Panc1 (cell line): ENCODE measurements at regions not wholly inside any gene's neighbourhood (a gene's known extent, or its start where the extent isn't known, plus 50 kb on each side); places are given as distances from the start of the nearest gene placed in this dataset.

Experiments used
- ATAC-seq: fragments of 200-7000 bp; cut with Tn5 transposase; 2 replicates; pipeline ENCODE4 v1.9.1; 2020; ENCODE audit warnings: mild to moderate bottlenecking, moderate library complexity
- BruUV-seq: library from RNA; stranded (reverse); fragments of 400-500 nt; replicated peaks from 2 replicates; lab custom pipeline; 2021; lab: Mats Ljungman, UMichigan
- CTCF ChIA-PET: fragments of 300-600 bp; sonication (Branson Sonifier 250); formaldehyde crosslinking; loops from one replicate; lab custom pipeline; 2022; ENCODE audit warnings: antibody characterized with exemption; lab: Charles Lee
- POLR2A ChIA-PET: fragments of 300-600 bp; sonication (Branson Sonifier 250); formaldehyde crosslinking; loops from one replicate; lab custom pipeline; 2022; ENCODE audit warnings: antibody characterized with exemption; lab: Charles Lee
- DNase-seq: peaks from one replicate; pipeline ENCODE4 v3.0.0-alpha.2; 2010; ENCODE audit warnings: low read depth, low spot score
- H3K27ac ChIP-seq: 2 replicates; pipeline ENCODE4 v1.5.1; 2011; ENCODE audit warnings: mild to moderate bottlenecking, low read length, inconsistent platforms
- H3K27me3 ChIP-seq: fragments of 200-500 bp; sonication (Bioruptor generic); 2 replicates; pipeline ENCODE4 v1.6.0; 2014; ENCODE audit warnings: low read length, inconsistent platforms; ENCODE audit not compliant: control insufficient read depth, insufficient read depth
- H3K36me3 ChIP-seq: fragments of 200-500 bp; sonication (Bioruptor generic); 2 replicates; pipeline ENCODE4 v1.5.1; 2014; ENCODE audit warnings: inconsistent platforms, mild to moderate bottlenecking, low read length, moderate library complexity; ENCODE audit not compliant: control insufficient read depth, insufficient read depth
- H3K4me1 ChIP-seq: 2 replicates; pipeline ENCODE4 v1.5.1; 2011; ENCODE audit warnings: inconsistent platforms, mild to moderate bottlenecking, low read length, moderate library complexity; ENCODE audit not compliant: control insufficient read depth, insufficient read depth
- H3K4me3 ChIP-seq, 2 experiments: 2 replicates each; pipeline ENCODE4 v1.5.1; 2011 to 2012; ENCODE audit warnings: low read depth in 2 of 2, low read length in 2 of 2, mild to moderate bottlenecking in 2 of 2, inconsistent platforms in 1 of 2, moderate library complexity in 1 of 2
- H3K9me3 ChIP-seq: fragments of 200-500 bp; sonication (Bioruptor generic); 2 replicates; pipeline ENCODE4 v1.5.1; 2014; ENCODE audit warnings: low read depth, mild to moderate bottlenecking, inconsistent platforms, low read length, moderate library complexity; ENCODE audit not compliant: control insufficient read depth, insufficient read depth
- POLR2AphosphoS5 ChIP-seq: IDR thresholded peaks from 2 replicates; pipeline ENCODE4 v1.6.1; 2012; ENCODE audit warnings: mild to moderate bottlenecking, low read depth, low read length, moderate library complexity
- SIN3A ChIP-seq: IDR thresholded peaks from 2 replicates; pipeline ENCODE4 v1.6.1; 2012; ENCODE audit warnings: low read depth, mild to moderate bottlenecking, low read length, moderate library complexity, borderline replicate concordance; ENCODE audit not compliant: insufficient read depth
- TCF7L2 ChIP-seq: IDR thresholded peaks from 2 replicates; pipeline ENCODE4 v1.6.1; 2011; ENCODE audit warnings: mild to moderate bottlenecking, low read depth, low read length, inconsistent platforms
- in situ Hi-C: cut with HindIII; loops from 2 replicates; pipeline ENCODE4 v1.10.0; 2016; ENCODE audit warnings: low sequenced_read_pairs, low pct_unique_long_range_greater_than_20kb
- intact Hi-C: fragments of 100-400 bp; cut with micrococcal nuclease; formaldehyde crosslinking; loops from one replicate; pipeline ENCODE4 v1.10.0; 2022; ENCODE audit not compliant: unreplicated experiment
- TF ChIP-seq, protein P1 (sequence below), 2 experiments: IDR thresholded peaks; 2 replicates each; pipeline ENCODE4 v1.6.1; 2011 to 2012; ENCODE audit warnings: low read depth in 2 of 2, control low read depth in 1 of 2, low read length in 1 of 2, mild to moderate bottlenecking in 1 of 2, moderate library complexity in 1 of 2; ENCODE audit not compliant: insufficient read depth in 1 of 2
- TF ChIP-seq, protein P2 (sequence below): fragments of 450-650 bp; IDR thresholded peaks from 2 replicates; pipeline ENCODE4 v1.5.1; 2017; ENCODE audit warnings: mild to moderate bottlenecking

DNA sequence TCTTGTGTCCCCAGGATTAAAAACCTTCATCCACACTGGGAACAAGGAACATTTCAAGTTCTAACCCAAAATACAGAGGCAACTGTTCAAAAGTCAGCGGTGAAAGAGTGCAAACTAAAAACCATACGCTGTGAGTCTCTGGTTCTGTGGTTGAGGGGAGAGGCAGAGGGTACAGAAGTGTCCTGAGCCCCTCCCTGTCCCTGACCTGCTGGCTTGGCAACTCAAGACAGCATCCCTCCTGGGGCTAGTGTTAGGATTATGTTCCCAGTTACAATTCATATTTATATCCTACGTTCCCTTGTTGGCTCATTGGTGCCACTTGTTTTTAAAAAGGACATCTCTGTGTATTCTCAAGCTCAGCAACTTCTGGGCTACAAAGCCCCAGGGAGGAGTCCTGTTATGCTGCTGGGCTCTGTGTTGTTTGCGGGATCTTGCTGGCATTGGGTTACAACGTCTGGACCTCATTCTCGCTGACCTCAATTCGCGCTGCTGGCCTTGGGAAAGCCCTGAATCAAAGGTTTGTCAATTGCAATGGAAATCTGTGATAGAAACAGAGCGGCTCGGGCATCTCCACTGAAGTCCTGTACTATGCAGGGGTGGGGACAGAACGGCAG lies 420.8 kb downstream of the FUT8 start:
- TF ChIP-seq, protein P1, sequence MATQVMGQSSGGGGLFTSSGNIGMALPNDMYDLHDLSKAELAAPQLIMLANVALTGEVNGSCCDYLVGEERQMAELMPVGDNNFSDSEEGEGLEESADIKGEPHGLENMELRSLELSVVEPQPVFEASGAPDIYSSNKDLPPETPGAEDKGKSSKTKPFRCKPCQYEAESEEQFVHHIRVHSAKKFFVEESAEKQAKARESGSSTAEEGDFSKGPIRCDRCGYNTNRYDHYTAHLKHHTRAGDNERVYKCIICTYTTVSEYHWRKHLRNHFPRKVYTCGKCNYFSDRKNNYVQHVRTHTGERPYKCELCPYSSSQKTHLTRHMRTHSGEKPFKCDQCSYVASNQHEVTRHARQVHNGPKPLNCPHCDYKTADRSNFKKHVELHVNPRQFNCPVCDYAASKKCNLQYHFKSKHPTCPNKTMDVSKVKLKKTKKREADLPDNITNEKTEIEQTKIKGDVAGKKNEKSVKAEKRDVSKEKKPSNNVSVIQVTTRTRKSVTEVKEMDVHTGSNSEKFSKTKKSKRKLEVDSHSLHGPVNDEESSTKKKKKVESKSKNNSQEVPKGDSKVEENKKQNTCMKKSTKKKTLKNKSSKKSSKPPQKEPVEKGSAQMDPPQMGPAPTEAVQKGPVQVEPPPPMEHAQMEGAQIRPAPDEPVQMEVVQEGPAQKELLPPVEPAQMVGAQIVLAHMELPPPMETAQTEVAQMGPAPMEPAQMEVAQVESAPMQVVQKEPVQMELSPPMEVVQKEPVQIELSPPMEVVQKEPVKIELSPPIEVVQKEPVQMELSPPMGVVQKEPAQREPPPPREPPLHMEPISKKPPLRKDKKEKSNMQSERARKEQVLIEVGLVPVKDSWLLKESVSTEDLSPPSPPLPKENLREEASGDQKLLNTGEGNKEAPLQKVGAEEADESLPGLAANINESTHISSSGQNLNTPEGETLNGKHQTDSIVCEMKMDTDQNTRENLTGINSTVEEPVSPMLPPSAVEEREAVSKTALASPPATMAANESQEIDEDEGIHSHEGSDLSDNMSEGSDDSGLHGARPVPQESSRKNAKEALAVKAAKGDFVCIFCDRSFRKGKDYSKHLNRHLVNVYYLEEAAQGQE (IDR thresholded peaks at IDR 0.05; ENCODE audit: insufficient read depth in 1 of 2, low read depth in 2 of 2, low read length in 1 of 2), result no peak
- no peak for TF ChIP-seq TCF7L2
- Histone ChIP-seq H3K36me3 (no peaks in the 10 kb centered on the region), H3K27me3 (no peaks in the 10 kb centered on the region), H3K4me3 (no peak overlapping the region), H3K9me3 (no peaks in the 10 kb centered on the region), H3K4me1 (no peaks in the 10 kb centered on the region), H3K27ac (no peak overlapping the region)
- no peak for ATAC-seq
- CTCF ChIA-PET, result no interaction called here
- no peak for DNase-seq
- intact Hi-C loops (no loop called here), in situ Hi-C loops (no loop called here)
- no TSS peak for BruUV-seq
- POLR2A ChIA-PET, result no interaction called here

DNA sequence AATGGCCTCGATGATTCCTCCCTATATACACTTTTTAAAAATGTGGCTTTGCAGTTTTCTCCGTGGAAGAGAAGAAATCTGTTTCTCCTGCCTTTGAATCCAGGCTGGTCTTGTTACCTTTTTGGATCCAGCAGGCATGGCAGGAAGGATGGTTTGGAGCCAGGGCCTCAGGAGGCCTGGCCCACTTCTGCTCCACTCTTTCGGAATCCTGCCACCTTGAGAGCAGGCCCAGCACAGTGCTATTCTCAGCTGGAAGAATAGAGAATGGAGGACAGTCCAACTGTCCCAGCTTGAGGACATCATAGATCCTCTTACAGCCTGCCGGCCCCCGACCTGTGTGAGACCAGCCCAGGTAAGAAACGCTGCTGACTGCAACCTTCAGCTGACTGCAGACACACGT lies 421.5 kb downstream of the FUT8 start:
- BruUV-seq, result no TSS peak
- intact Hi-C loops, result no loop called here

More for the DNA sequence above, 421.5 kb downstream of the FUT8 start:
- DNase-seq (no peak), ATAC-seq (no peak)
- Histone ChIP-seq H3K9me3 (no peaks in the 10 kb centered on the region), H3K4me1 (no peaks in the 10 kb centered on the region), H3K4me3 (no peak overlapping the region), H3K27me3 (no peaks in the 10 kb centered on the region), H3K36me3 (no peaks in the 10 kb centered on the region), H3K27ac (no peak overlapping the region)
- CTCF ChIA-PET, result no interaction called here
- POLR2A ChIA-PET, result interaction anchor here (0.6 kb wide), 1 partner anchor 632 kb away, joined by 9 read pairs; no protein-coding TSS in a partner anchor
- TF ChIP-seq SIN3A, result no peak
- TF ChIP-seq, protein P2, sequence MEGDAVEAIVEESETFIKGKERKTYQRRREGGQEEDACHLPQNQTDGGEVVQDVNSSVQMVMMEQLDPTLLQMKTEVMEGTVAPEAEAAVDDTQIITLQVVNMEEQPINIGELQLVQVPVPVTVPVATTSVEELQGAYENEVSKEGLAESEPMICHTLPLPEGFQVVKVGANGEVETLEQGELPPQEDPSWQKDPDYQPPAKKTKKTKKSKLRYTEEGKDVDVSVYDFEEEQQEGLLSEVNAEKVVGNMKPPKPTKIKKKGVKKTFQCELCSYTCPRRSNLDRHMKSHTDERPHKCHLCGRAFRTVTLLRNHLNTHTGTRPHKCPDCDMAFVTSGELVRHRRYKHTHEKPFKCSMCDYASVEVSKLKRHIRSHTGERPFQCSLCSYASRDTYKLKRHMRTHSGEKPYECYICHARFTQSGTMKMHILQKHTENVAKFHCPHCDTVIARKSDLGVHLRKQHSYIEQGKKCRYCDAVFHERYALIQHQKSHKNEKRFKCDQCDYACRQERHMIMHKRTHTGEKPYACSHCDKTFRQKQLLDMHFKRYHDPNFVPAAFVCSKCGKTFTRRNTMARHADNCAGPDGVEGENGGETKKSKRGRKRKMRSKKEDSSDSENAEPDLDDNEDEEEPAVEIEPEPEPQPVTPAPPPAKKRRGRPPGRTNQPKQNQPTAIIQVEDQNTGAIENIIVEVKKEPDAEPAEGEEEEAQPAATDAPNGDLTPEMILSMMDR, result no peak
- TF ChIP-seq, protein P1 (IDR thresholded peaks at IDR 0.05; ENCODE audit: insufficient read depth in 1 of 2, low read depth in 2 of 2, low read length in 1 of 2), result no peak
- TF ChIP-seq TCF7L2, result no peak
- no peak for TF ChIP-seq POLR2AphosphoS5
- in situ Hi-C loops, result no loop called here
